ENCODE measurements at regions not wholly inside any gene's neighbourhood (a gene's known extent, or its start where the extent isn't known, plus 50 kb on each side); places are given as distances from the start of the nearest gene placed in this dataset.

- DNase-seq (ENCODE audit: low read depth, low spot score): no peak
These were observed 286.5 kb upstream of the JARID2 start for GRCh38 chr6:14959324-14959885.

DNA sequence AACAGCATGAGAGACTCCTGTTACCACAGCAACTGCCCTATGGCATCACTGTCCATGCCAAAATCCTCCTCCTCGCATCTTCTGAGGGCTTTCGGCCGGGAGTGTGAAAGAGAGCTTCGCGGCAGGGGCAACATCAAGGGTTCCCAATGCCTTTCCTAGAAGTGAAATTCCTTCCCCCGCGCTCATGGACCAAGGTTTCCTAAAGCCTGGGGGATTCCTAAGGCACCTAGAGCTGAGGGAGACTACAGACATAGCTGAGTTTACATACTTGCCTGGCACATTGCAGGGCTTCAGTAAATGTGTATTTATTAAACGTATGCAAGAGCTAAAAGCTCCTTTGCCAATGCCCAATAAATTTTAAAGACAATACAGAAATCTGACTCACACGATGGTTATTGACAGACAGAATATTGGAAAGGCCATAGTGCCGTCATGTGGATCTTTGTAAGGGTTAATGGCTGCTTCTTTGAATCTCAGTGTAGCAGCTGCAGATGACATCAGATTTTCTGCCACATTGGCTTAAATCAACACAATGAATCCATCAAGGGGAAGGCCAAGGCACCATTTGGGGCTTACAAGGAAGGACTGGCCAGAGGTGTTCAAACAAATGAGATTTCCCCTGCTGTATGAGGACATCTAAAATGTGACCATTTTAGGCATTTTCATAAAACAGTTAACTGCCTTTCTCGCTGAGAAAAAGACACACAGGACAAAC is 281.2 kb upstream of the JARID2 start:
- no peak for DNase-seq (ENCODE audit: low read depth, low spot score)

GRCh38 chr6:14965424-14966075 is 280.3 kb upstream of the JARID2 start:
- DNase-seq (ENCODE audit: low read depth, low spot score): no peak

- DNase-seq (ENCODE audit: low read depth, low spot score): no peak
These were observed 279.6 kb upstream of the JARID2 start for GRCh38 chr6:14966096-14966905.

DNA sequence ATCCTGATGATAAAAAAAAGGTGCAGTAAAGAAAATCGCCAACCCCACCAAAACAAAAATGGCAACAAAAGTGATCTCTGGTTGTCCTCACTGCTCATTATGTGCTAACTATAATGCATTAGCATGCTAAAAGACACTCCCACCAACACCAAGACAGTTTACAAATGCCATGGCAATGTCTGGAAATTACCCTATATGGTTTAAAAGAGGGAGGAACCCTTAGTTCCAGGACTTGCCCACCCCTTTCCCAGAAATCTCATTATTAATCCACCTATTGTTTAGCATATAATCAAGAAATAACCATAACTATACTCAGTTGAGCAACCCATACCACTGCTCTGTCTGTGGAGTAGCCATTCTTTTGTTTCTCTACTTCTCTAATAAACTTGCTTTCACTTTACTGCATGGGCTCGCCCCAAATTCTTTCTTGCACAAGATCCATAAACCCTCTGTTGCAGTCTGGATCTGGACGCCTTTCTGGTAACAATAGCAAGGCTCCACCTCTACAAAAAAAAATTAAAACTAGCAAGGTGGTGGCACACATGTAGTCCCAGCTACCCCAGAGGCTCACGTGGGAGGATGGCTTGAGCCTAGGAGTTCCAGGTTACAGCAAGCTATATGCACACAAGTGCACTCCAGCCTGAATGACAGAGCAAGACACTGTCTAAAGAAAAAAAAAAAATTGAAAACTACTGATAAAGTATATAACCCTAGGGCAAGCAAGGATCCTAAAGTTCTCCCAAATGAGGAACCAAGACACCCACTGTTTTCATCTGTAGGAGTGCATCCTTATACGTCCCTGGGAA is 278.8 kb upstream of the JARID2 start:
- DNase-seq (ENCODE audit: low read depth, low spot score): no peak

GRCh38 chr6:14968056-14968637 is 277.7 kb upstream of the JARID2 start:
- DNase-seq (ENCODE audit: low read depth, low spot score): no peak

GRCh38 chr6:14969126-14969525 is 276.7 kb upstream of the JARID2 start:
- DNase-seq (ENCODE audit: low read depth, low spot score): no peak

DNA sequence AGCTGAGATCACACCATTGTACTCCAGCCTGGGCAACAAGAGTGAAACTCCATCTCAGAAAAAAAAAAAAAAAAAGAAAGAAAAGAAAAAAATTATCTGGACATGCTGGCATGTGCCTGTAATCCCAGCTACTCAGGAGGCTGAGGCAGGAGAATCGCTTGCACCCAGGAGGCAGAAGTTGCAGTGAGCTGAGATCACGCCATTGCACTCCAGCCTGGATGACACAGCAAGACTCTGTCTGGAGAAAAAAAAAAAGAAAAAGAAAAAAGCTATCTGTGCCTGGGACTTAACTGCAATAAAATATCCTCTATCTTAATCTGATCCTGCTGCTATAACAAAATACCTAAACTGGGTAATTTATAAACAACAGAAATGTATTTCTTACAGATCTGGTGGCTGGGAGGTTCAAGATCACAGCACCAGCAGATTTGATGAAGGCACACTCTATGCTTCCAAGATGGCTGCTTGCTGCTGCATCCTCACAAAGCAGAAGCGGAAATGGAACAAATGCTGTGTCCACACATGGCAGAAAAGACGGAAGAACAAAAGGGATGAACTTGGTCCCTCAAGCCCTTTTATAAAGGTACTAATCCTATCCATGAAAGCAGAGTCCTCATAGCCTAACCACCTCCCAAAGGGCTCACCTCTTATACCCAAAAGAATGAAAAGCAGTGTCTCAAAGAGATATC is 273.3 kb upstream of the JARID2 start:
- no peak for DNase-seq (ENCODE audit: low read depth, low spot score)

GRCh38 chr6:14974372-14974771 is 271.5 kb upstream of the JARID2 start:
- no peak for DNase-seq (ENCODE audit: low read depth, low spot score)

GRCh38 chr6:14974792-14975470 is 270.9 kb upstream of the JARID2 start:
- no peak for DNase-seq (ENCODE audit: low read depth, low spot score)

- no peak for DNase-seq (ENCODE audit: low read depth, low spot score)
These were observed 270.4 kb upstream of the JARID2 start for GRCh38 chr6:14975471-14975817.

GRCh38 chr6:14977747-14978382 is 268.0 kb upstream of the JARID2 start:
- no peak for DNase-seq (ENCODE audit: low read depth, low spot score)

GRCh38 chr6:14981960-14982359 is 263.9 kb upstream of the JARID2 start:
- no peak for DNase-seq (ENCODE audit: low read depth, low spot score)

DNA sequence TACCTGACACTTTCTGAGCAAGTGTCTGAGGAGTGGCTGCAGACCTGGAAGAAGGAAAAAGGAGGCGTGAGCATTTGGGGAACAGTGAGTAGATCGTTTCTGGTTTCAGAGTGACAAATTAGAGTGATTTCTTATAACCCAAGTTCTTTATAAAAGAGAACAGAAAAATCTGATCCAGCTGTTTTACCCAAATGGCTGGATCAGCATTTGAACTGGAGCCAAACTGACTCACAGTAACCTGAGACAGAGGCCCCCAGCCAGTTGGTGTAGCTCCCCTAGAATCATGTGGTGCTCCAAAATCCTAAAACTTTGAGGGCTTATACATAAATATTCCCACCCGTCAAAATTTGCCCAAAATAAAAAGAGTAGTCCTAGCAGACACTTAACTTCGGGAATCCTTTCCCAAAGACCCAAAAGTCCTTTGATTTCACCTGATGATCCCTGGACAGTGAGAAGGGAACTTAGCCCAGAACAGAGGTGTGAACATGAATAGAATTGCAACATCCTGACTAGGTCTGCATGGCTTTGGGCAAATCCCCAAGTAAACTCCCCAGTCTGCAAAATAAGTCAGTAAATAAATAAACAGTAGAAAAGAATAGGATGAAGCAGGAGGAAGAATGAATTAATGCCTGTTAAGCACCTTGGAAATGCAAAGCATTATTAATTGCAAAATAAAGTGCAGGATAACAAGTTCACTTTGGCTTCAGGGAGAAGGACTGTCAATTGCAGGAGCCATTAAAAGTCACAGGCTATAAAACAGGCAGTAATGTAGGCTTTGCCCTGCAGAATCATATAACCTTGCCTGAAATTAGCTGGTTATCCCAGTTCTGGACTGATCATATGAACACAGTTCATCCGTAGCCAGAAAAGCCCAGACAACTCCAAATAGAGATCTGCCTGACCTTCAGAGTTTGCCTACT is 262.0 kb upstream of the JARID2 start:
- DNase-seq (ENCODE audit: low read depth, low spot score): no peak

DNA sequence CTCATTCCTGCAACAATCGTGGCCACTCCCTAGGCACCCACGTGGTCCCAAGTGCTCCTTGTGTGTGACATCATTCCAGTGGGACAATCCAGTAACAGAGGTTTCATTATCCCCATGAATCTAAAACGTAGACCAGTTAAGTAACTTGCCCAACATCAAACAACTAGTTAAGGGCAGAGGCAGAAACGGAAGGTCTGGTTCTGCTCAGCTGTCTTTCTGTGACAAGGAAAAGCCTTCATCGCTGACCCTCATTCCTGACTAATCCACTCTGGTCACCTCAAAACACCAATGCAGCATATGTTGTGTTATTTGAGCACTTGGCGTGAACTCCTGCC is 261.4 kb upstream of the JARID2 start:
- DNase-seq (ENCODE audit: low read depth, low spot score): no peak

DNA sequence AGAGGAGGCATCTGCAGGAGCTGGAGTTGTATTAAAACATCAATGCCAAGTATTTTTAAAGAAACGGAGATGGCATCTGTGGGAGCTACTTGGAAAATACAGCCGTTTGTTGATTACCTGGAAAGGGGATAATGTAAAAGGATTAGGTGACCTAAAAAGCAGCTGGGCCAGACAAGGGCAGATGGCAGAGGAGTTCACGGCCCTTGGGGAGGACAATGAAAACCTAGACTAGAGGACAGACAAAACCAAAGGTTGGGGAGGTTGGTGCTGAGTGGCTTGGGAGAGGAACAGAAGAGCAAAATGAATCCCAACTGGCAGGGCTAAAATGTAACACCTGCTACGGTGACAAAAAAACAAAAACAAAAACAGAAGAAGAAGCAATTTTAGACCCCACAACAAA is 260.5 kb upstream of the JARID2 start:
- DNase-seq (ENCODE audit: low read depth, low spot score): no peak

GRCh38 chr6:14986370-14986769 is 259.5 kb upstream of the JARID2 start:
- no peak for DNase-seq (ENCODE audit: low read depth, low spot score)

DNA sequence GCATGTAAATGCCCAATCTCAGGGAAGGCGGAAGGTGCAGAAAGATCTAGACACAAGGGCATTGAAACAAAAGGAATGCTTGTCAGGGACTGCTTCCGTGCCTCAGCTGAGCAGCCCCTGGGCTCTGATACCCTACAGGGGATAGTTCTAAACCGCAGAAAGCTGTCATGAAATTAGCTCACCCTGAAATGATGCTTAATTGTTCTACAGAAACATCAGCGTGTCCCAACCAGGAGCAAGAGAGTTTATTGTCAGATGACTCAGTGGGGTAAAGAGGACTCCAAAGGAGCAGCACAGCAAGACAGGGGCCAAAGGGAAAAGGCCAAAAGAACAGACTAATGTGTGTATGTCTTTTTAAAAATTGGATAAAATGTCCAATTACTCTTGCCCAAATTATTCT is 258.4 kb upstream of the JARID2 start:
- no peak for DNase-seq (ENCODE audit: low read depth, low spot score)

GRCh38 chr6:14992382-14992781 is 253.5 kb upstream of the JARID2 start:
- no peak for DNase-seq (ENCODE audit: low read depth, low spot score)
